RPMI8226 (cell line): ENCODE measurements at regions not wholly inside any gene's neighbourhood (a gene's known extent, or its start where the extent isn't known, plus 50 kb on each side); places are given as distances from the start of the nearest gene placed in this dataset.
A peak's percentile ranks its signal among the peaks of the same experiment; 100 is the strongest.

Source experiments
- DNase-seq: peaks from one replicate; pipeline ENCODE4 v3.0.0-alpha.2; 2015

GRCh38 chr21:35886887-35887286 is 173.4 kb downstream of the SETD4 start:
- no peak for DNase-seq

- DNase-seq = no peak
These were observed 174.3 kb downstream of the SETD4 start for GRCh38 chr21:35885942-35886541.

DNA sequence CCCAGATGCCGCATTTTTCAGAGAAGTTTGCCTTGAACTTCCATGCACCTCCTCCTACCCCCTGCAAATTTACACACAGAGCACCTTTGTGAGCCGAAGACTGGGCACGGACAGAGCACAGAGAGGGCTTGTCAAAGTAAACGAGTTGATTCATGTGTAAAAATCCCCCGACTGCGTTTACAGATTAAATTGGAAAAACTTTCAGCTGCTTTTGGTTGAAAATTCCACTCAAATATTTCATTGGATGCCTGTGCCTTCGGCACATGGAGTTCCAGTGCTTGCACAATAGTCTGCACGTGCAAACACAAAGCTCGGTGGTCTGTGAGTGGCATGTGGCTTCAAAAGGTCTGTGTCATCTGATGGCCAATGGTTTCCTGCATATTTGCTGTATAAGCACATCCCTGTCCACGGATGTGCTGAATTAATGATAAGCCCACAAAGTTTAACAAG is 177.5 kb downstream of the SETD4 start:
- DNase-seq = no peak

DNA sequence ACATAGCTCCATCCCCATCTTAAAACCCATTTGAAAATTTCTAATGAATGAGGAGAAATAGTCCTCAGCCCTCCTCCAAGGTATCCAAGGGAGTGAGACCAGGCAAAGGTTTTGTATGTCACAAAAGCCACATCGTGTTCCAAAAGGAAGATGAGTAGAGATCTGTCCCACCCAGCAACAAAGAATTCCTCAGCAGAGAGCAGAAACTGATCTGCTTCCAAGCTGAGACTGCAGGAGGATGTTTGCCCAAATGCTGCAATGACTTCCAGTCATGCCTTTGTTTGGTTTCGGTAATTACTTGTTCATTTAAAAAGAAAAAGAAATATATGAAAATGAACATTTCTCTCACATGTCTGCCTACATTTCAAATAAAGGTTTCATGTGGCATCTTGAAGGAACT is 186.9 kb downstream of the SETD4 start:
- no peak for DNase-seq

DNA sequence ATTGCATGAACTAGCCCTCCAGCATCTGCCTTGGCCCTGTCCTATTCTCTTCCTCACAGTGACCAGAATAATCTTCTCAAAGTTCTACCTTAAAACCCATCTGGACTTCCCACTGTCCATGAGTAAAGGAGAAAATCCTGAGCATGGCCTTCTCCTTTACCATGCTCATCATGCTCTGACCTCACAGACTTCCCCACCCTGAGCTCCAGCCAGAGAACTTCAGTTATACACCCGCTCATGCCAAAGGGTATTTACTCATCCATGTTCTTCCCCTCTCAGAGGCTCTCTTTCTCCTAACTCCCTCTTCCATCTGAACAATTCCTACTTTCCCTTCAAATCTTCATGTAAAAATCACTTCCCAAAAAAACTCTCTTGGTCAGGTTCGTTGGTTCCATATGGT is 188.4 kb downstream of the SETD4 start:
- DNase-seq = no peak

GRCh38 chr21:35868869-35869223 is 191.5 kb downstream of the SETD4 start:
- no peak for DNase-seq

DNA sequence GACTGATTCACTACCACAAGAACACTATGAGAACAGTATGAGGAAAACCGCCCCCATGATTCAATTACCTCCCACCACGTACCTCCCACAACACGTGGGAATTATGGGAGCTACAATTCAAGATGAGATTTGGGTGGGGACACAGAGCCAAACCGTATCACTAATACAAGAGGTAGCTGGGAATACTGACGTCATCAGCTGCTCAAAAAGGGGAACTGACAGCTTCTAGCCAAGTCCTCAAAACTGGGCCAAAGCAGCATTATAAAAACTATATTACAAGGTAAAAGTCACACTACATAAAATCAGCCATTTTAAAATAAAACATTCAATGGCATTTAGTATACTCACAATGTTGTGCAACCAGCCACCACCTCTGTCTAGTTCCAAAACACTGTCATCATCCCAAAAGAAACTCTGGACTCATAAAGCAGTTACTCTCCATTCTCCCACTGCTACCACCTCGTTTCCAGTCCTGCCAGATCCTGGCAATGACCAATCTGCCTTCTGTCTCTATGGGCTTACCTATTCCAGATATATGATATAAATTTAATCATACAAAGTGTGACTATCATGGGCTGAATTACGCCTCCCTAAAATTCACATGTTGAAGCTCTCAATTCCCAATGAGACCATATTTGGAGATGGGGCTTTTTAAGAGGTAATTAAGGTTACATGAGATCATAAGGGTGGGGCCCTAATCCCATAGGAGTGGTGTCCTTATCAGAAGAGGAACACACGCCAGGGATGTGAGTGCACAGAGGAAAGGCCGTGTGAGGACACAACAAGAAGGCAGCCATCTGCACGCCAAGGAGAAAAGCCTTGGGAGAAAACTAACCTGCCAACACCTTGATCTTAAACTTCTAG is 192.1 kb downstream of the SETD4 start:
- DNase-seq = no peak

DNA sequence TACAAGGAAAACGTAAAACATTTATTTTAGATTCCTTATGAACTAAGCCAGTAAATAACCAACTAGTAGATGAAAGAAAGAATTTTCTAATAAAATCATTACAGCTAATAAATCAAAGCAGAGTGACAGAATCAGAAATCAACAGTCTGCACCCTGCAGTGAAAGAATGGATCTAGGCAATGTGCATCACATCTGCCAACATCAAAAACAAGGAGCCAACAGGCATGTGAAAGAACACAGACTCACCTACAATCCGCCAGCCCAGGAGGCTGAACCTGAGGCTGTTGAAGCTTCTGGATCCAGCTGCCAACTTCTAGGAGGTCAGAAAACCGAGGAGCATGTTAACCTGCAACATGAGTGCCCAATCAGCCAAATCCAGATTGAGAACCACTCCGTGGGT is 196.3 kb downstream of the SETD4 start:
- no peak for DNase-seq

- no peak for DNase-seq
These were observed 197.4 kb downstream of the SETD4 start for GRCh38 chr21:35862969-35863368.

- no peak for DNase-seq
These were observed 198.7 kb downstream of the SETD4 start for GRCh38 chr21:35861661-35862060.

DNA sequence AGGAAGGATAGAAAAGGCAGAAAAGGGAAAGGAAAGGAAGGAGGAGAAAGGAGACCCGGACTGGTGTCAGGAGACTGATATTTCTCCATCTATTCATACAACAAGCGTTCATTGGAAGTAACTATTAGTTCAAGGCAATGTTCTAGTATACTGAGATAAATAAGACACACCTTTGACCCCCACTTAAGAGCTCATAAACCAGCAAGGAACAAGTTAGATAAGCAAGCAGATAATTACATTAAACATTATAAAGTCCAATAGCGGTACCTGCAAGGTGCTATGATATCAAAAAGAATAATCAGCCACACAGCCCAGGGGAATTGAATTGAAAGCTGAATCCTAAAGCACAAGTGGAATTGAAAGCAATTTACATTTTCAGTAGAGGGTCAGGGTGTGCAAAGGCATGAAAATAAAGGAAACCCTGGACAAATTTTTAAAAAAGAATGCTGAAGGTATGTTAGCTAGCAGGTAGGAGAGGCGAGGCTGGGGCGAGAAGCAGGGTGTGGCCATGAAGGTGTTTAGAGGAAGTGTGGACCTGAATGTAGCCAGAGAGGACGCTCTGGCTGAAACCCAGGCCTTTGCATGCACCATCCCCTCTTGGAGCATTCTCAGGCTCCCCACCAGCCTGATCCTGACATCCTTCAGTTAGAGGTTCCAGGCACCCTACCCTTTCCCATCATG is 200.0 kb downstream of the SETD4 start:
- no peak for DNase-seq

- no peak for DNase-seq
These were observed 200.6 kb downstream of the SETD4 start for GRCh38 chr21:35859677-35860076.

GRCh38 chr21:35857095-35857494 is 203.2 kb downstream of the SETD4 start:
- no peak for DNase-seq

- no peak for DNase-seq
These were observed 204.8 kb downstream of the SETD4 start for GRCh38 chr21:35855484-35855883.

GRCh38 chr21:35854281-35854680 is 206.0 kb downstream of the SETD4 start:
- DNase-seq = no peak

DNA sequence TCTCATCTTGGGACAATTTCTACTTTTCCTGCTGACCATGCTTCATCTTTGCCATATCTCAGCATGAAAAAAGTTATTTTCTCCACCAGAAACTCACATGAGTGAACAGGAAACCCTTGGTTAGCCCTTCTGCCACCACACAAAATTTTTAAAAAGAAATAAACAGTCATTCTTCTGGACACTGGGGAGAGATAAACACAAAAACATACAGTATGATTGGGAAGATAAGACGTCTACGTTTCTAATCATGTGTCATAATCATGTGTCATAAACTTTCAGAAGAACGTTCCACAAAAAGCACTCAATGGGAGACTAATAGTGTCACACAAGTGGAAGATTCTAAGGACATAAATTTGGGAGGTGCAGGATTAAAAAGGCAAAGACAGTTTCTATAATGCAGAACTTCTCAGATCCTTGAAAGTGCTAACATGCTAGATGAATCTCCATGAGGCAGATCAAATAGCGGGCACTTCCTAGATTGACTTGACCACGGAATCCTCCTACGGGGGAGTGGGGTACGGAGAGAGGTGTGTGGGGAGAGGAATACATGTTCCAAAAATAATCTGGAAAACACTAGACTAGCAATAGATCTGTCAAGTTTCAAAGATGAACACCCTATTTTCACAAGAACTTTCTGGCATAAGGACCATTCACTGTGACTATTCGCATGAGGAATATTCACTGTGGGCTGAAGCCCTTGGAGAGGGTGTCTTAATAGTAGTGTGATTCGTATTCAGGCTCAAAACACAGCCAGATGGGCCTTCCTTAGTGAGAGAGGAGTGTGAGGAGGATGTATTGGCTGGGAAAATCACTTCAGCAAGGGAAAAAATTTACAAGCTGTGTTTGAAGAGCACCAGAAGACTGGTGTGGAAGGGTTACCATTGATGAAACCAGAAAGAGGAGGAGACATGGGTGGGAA is 206.7 kb downstream of the SETD4 start:
- no peak for DNase-seq

- no peak for DNase-seq
These were observed 207.5 kb downstream of the SETD4 start for GRCh38 chr21:35852820-35853219.

GRCh38 chr21:35850542-35851103 is 209.7 kb downstream of the SETD4 start:
- peak; percentile 20 for DNase-seq

GRCh38 chr21:35850029-35850428 is 210.3 kb downstream of the SETD4 start:
- DNase-seq = no peak

- no peak for DNase-seq
These were observed 211.2 kb downstream of the SETD4 start for GRCh38 chr21:35849144-35849543.

DNA sequence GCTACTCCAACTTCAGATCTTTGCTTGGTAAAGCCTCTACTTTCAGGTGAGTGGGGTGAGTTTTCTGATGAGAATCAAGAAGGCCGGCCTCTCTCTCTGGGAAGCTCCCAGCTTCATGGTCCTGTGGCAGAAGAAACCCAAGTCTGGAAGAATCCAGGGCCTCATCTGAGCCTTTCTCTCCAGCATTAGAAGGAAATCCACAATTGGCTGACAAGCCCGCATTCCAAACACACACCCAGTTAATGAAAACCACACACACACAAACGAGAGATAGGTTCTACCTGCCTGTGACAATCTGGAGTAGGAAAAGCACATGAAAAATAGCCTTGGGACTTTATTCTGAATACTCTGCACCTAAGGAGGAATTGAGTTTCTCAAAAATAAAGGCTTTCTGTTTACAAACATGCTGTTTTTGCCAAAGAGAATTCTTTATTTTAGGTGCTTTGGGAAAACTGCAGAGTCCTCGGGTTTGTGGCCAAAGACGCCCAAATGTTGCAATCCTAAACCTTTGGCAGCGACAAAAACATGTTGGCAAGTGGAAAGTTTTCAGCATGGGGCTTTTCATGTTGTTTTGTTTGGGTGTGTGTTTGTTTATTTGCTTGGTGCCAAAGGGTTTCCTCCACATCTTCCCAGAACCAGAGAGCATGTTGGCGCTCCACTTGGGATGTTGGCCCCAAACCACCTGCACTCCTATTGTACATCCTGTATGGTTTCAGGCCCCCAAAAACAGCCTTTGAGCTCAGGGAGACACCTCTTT is 216.2 kb downstream of the SETD4 start:
- DNase-seq = no peak

DNA sequence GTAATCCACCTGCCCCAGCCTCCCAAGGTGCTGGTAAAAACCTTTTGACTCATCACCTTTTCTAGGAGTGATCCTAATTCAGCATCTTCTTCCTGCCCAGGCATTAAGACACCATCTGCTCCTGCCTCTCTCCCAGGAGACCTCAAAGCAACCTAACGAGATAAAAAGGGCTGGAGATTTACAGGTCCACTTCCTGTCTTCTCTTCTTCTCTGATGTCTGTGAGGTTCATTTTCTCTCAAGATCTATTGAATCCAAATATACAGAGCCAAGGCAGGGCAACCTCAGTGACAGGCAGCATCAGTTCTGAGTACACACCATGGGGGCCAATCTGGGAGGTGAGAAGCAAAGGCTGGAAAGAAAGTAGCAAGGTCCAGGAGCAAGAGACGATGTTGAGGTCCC is 219.4 kb downstream of the SETD4 start:
- DNase-seq = no peak
